ENCODE measurements at regions not wholly inside any gene's neighbourhood (a gene's known extent, or its start where the extent isn't known, plus 50 kb on each side); places are given as distances from the start of the nearest gene placed in this dataset.

- DNase-seq (ENCODE audit: low read depth in 4 of 4, low spot score in 1 of 4) = no peak
These were observed 232.4 kb upstream of the PROK2 start for GRCh38 chr3:72017311-72017710.

GRCh38 chr3:72015463-72015862 lies 230.5 kb upstream of the PROK2 start:
- no peak for DNase-seq (ENCODE audit: low read depth in 4 of 4, low spot score in 1 of 4)

DNA sequence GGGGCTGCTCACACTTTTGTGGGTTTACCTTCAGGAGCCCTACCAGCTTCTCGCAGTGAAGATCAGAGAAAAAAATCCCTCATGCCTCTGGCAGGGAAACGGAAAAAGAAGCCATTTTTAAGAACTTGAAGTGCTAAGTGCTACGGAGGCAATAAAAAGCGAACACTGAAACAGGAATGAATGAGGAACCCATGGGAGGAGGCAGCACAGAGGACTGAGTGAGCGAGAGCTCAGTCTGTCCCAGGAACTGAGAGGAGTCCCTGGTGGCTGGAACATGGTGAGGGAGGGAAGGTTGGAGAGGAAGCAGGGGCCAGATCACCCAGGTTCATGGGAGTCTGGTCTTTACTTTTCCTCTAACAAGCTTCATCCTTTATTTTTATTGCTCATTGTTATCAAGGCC lies 228.1 kb upstream of the PROK2 start:
- no peak for DNase-seq (ENCODE audit: low read depth in 4 of 4, low spot score in 1 of 4)

DNA sequence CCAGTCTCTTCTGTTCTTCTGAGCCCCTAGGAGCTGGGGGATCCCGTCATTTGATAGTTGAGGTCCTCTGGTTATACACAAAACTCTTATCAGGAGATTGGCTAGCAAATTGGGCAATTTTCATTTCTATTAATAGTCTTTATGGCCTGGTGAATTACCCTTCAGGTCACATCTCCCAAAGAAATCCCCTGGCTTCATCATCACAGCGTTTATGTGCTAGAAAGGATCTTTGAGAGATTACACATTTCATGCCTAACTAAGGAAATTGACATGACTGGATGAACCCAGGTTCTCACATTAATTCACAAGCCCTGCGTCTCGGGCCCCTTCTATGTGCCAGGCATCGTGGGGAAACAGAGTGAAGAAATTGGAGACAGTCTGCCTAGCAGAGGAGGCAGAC lies 227.4 kb upstream of the PROK2 start:
- DNase-seq (ENCODE audit: low read depth in 4 of 4, low spot score in 1 of 4) = no peak

DNA sequence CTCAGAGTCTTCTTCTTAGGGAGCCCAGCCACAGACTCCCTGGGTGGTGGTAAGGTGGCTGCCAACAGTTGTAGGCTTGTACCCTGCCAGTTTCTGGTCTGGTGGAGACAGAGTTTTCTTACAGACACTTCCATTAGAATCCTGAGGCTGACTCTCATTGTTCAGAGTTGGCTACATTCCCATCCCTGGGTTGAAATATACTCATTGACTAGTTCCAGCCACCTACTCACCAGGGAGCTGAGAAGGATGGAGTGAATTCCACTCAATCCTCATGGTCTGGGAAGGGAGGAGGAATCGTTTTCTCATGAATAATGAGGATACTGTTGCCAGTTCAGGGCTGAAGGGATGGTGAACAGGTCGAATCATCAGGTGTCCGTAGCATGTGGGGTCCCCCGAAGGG lies 226.5 kb upstream of the PROK2 start:
- no peak for DNase-seq (ENCODE audit: low read depth in 4 of 4, low spot score in 1 of 4)

DNA sequence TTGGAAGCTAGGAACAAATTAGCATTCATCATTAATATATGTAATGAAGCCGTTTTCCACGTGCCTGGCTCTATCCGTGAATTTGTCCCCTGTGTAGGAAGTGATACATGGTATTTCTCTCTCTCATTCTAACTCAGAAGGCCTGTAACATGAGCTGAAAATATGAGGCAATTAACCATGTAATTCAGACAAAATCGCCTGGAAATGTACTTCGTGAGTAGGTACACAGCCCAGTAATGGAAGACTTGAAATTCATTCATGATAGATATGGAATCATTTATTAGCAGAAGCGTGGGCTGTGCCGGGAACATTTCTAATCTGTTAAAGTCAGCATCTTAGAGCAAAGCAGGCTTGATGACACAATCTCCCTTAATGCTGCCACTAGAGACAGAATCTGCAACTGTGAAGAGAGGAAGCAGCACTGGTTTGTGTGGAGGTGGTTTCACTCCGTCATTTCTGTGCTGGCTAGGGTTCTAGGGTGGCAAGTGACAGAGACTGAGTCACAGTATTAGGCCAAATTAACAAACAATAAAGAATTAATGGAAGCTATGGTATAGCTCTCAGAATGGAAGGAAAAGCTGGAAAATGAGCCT lies 225.0 kb upstream of the PROK2 start:
- no peak for DNase-seq (ENCODE audit: low read depth in 4 of 4, low spot score in 1 of 4)

GRCh38 chr3:72008226-72008996 lies 223.5 kb upstream of the PROK2 start:
- DNase-seq (ENCODE audit: low read depth in 4 of 4, low spot score in 1 of 4) = no peak

GRCh38 chr3:72006631-72007556 lies 221.9 kb upstream of the PROK2 start:
- DNase-seq (ENCODE audit: low read depth in 4 of 4, low spot score in 1 of 4) = no peak

- no peak for DNase-seq (ENCODE audit: low read depth in 4 of 4, low spot score in 1 of 4)
These were observed 219.9 kb upstream of the PROK2 start for GRCh38 chr3:72004749-72005292.

GRCh38 chr3:72003936-72004335 lies 219.0 kb upstream of the PROK2 start:
- DNase-seq (ENCODE audit: low read depth in 4 of 4, low spot score in 1 of 4) = no peak

GRCh38 chr3:72001758-72002157 lies 216.8 kb upstream of the PROK2 start:
- no peak for DNase-seq (ENCODE audit: low read depth in 4 of 4, low spot score in 1 of 4)

GRCh38 chr3:71998995-71999673 lies 214.2 kb upstream of the PROK2 start:
- no peak for DNase-seq (ENCODE audit: low read depth in 4 of 4, low spot score in 1 of 4)

GRCh38 chr3:71997066-71997653 lies 212.2 kb upstream of the PROK2 start:
- no peak for DNase-seq (ENCODE audit: low read depth in 4 of 4, low spot score in 1 of 4)

DNA sequence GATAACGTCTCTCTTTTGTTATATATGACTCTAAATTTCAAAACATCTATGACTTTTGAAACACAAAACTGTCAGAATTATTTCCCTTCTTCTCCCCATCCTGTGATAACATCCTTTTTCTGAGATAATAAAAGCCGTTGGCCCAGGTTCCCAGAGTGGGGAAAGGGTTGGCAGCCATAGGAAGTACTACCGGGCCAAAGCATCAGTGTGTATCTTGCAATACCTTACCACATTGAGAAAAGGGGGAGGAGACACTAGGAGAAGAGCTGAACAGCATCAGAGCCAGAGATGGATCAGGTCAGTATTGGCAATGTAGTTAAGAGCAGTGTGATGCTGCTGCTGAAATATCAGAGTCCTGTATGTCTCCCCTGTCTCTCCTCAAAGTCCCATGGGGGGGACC lies 210.0 kb upstream of the PROK2 start:
- DNase-seq (ENCODE audit: low read depth in 4 of 4, low spot score in 1 of 4) = no peak

DNA sequence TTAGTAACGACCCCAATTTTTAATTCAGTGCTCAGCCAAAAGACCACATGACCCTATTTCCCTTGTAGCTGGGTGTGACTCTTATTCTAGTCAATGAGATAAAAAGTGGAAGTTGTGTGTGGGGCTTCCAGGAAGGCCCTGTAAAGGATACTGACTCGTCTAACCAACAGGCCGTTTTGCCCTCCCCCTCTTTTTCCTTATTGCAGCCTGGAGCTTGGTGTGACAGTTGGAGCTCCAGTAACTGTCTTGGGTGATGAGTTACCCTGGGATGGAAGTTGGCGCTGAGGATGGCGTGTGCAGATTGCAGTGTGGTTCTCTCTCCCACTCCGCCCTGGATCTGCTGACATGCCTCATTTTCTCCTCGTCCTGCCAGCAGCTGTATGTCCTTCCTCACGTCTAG lies 209.3 kb upstream of the PROK2 start:
- DNase-seq (ENCODE audit: low read depth in 4 of 4, low spot score in 1 of 4) = no peak

GRCh38 chr3:71991681-71992080 lies 206.7 kb upstream of the PROK2 start:
- DNase-seq (ENCODE audit: low read depth in 4 of 4, low spot score in 1 of 4) = no peak

- no peak for DNase-seq (ENCODE audit: low read depth in 4 of 4, low spot score in 1 of 4)
These were observed 206.1 kb upstream of the PROK2 start for GRCh38 chr3:71991046-71991445.

- DNase-seq (ENCODE audit: low read depth in 4 of 4, low spot score in 1 of 4) = no peak
These were observed 205.6 kb upstream of the PROK2 start for GRCh38 chr3:71990545-71990944.

DNA sequence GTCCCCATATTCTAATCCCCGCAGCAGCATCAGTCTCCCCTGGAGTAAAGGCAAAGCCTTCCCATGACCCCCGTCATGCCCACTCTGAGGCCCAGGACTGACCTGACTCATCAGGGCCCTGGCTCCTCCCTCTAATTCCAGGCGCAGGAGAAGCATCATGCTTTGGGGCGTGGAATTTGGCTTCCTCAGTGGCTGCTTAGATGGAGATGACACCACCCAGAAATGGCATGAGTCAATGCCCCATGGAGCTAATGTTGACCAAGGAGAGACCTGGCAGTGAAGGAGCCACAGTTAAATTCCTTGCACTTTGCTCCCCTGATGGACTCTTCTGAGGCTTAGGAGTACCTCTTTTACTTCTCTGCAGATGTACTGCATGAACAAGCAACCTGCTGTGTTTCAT lies 204.2 kb upstream of the PROK2 start:
- no peak for DNase-seq (ENCODE audit: low read depth in 4 of 4, low spot score in 1 of 4)

GRCh38 chr3:71987828-71988227 lies 202.9 kb upstream of the PROK2 start:
- no peak for DNase-seq (ENCODE audit: low read depth in 4 of 4, low spot score in 1 of 4)
